Inferior parietal cortex (tissue), 1 donor: ENCODE measurements at regions not wholly inside any gene's neighbourhood (a gene's known extent, or its start where the extent isn't known, plus 50 kb on each side); places are given as distances from the start of the nearest gene placed in this dataset.
"Not testable (repeated sequence)": the region's sequence is repeated elsewhere in the genome, so short reads cannot be mapped to it uniquely, and the experiment has no call there.

Source experiments
- DNase-seq: peaks from one replicate; pipeline ENCODE4 v3.0.0-alpha.2; 2016; ENCODE audit errors: extremely low spot score

- DNase-seq, result no peak
Measured at GRCh38 chr7:126178865-126179264, 1073.9 kb downstream of the GRM8 start.

- no peak for DNase-seq
Measured at GRCh38 chr7:126177782-126178181, 1075.0 kb downstream of the GRM8 start.

- DNase-seq, result no peak
Measured at GRCh38 chr7:126166645-126167044, 1086.1 kb downstream of the GRM8 start.

- DNase-seq, result no peak
Measured at GRCh38 chr7:126163647-126164046, 1089.1 kb downstream of the GRM8 start.

- peak; percentile 58 for DNase-seq
Measured at GRCh38 chr7:126157391-126157790, 1095.3 kb downstream of the GRM8 start.

GRCh38 chr7:126150278-126150958 lies 1102.3 kb downstream of the GRM8 start:
- DNase-seq, result no peak

- DNase-seq, result no peak
Measured at GRCh38 chr7:126140858-126141466, 1111.8 kb downstream of the GRM8 start.

- no peak for DNase-seq
Measured at GRCh38 chr7:126119981-126120380, 1132.8 kb downstream of the GRM8 start.

GRCh38 chr7:126103582-126103981 lies 1149.2 kb downstream of the GRM8 start:
- DNase-seq, result no peak

GRCh38 chr7:126083014-126083413 lies 1153.4 kb upstream of the POT1 start:
- DNase-seq, result no peak

GRCh38 chr7:126079581-126079980 lies 1150.0 kb upstream of the POT1 start:
- DNase-seq, result no peak

- no peak for DNase-seq
Measured at GRCh38 chr7:126079151-126079550, 1149.5 kb upstream of the POT1 start.

- DNase-seq, result no peak
Measured at GRCh38 chr7:126065766-126066165, 1136.1 kb upstream of the POT1 start.

- no peak for DNase-seq
Measured at GRCh38 chr7:126057979-126058378, 1128.4 kb upstream of the POT1 start.

GRCh38 chr7:126056613-126057012 lies 1127.0 kb upstream of the POT1 start:
- not testable (repeated sequence) for DNase-seq

- no peak for DNase-seq
Measured at GRCh38 chr7:126052229-126052628, 1122.6 kb upstream of the POT1 start.

- no peak for DNase-seq
Measured at GRCh38 chr7:126044662-126045061, 1115.0 kb upstream of the POT1 start.

- no peak for DNase-seq
Measured at GRCh38 chr7:126041472-126041871, 1111.8 kb upstream of the POT1 start.

- no peak for DNase-seq
Measured at GRCh38 chr7:126040114-126041045, 1110.8 kb upstream of the POT1 start.

GRCh38 chr7:126026421-126027088 lies 1096.9 kb upstream of the POT1 start:
- DNase-seq, result no peak

GRCh38 chr7:126022452-126022851 lies 1092.8 kb upstream of the POT1 start:
- no peak for DNase-seq

GRCh38 chr7:126016722-126017121 lies 1087.1 kb upstream of the POT1 start:
- no peak for DNase-seq
